Endothelial cell (in vitro differentiated cells): ENCODE measurements at regions not wholly inside any gene's neighbourhood (a gene's known extent, or its start where the extent isn't known, plus 50 kb on each side); places are given as distances from the start of the nearest gene placed in this dataset.
"Not testable (repeated sequence)": the region's sequence is repeated elsewhere in the genome, so short reads cannot be mapped to it uniquely, and the experiment has no call there.

ENCODE experiments used
- DNase-seq: peaks from one replicate; pipeline ENCODE4 v3.0.0; 2021; ENCODE audit warnings: low spot score
- H3K27ac Mint-ChIP-seq: one replicate; pipeline ENCODE4 v1.8.0; 2021; ENCODE audit warnings: mixed read lengths, inconsistent platforms; ENCODE audit not compliant: unreplicated experiment
- H3K27me3 Mint-ChIP-seq: one replicate; pipeline ENCODE4 v1.8.0; 2021; ENCODE audit warnings: mild to moderate bottlenecking, moderate library complexity, mixed read lengths, inconsistent platforms; ENCODE audit not compliant: unreplicated experiment
- H3K36me3 Mint-ChIP-seq: one replicate; pipeline ENCODE4 v1.8.0; 2021; ENCODE audit warnings: mild to moderate bottlenecking, low read depth, mixed read lengths, inconsistent platforms; ENCODE audit not compliant: unreplicated experiment
- H3K4me1 Mint-ChIP-seq: one replicate; pipeline ENCODE4 v1.8.0; 2021; ENCODE audit warnings: mild to moderate bottlenecking, mixed read lengths, inconsistent platforms; ENCODE audit not compliant: unreplicated experiment
- H3K4me3 Mint-ChIP-seq: one replicate; pipeline ENCODE4 v1.8.0; 2021; ENCODE audit warnings: mild to moderate bottlenecking, mixed read lengths, inconsistent platforms; ENCODE audit not compliant: unreplicated experiment
- H3K9me3 Mint-ChIP-seq: one replicate; pipeline ENCODE4 v1.8.0; 2021; ENCODE audit warnings: mixed read lengths, inconsistent platforms; ENCODE audit not compliant: unreplicated experiment
- CTCF ChIP-seq: fragments of 200-600 bp; sonication (generic); IDR thresholded peaks from one replicate; pipeline ENCODE4 v1.5.0; 2021; ENCODE audit warnings: antibody characterized with exemption; ENCODE audit not compliant: unreplicated experiment

GRCh38 chr2:163974766-163975165 is 239.0 kb upstream of the FIGN start:
- Mint-ChIP-seq H3K36me3 (no peaks in the 10 kb centered on the region), H3K4me3 (no peak overlapping the region), H3K27me3 (no peaks in the 10 kb centered on the region), H3K27ac (no peak overlapping the region), H3K4me1 (peaks cover 8% of the 10 kb centered on the region), H3K9me3 (no peaks in the 10 kb centered on the region)
- no peak for DNase-seq
- no peak for TF ChIP-seq CTCF

- Mint-ChIP-seq H3K36me3 (no peaks in the 10 kb centered on the region), H3K9me3 (no peaks in the 10 kb centered on the region), H3K4me3 (no peak overlapping the region), H3K4me1 (no peaks in the 10 kb centered on the region), H3K27ac (no peak overlapping the region), H3K27me3 (no peaks in the 10 kb centered on the region)
- no peak for DNase-seq
- no peak for TF ChIP-seq CTCF
Observed at GRCh38 chr2:163970058-163970813, 234.4 kb upstream of the FIGN start.

- not testable (repeated sequence) for DNase-seq, H3K36me3 Mint-ChIP-seq, H3K4me1 Mint-ChIP-seq, H3K9me3 Mint-ChIP-seq, H3K27me3 Mint-ChIP-seq, H3K4me3 Mint-ChIP-seq, H3K27ac Mint-ChIP-seq
Observed at GRCh38 chr2:163964278-163964677, 228.5 kb upstream of the FIGN start.

- no peaks in the 10 kb centered on the region for H3K9me3 Mint-ChIP-seq
- H3K4me3 Mint-ChIP-seq, result no peak overlapping the region
- no peak for DNase-seq
- no peak overlapping the region for H3K27ac Mint-ChIP-seq
- no peaks in the 10 kb centered on the region for H3K4me1 Mint-ChIP-seq
- TF ChIP-seq CTCF, result no peak
- H3K36me3 Mint-ChIP-seq, result no peaks in the 10 kb centered on the region
- no peaks in the 10 kb centered on the region for H3K27me3 Mint-ChIP-seq
Observed at GRCh38 chr2:163953390-163953907, 217.6 kb upstream of the FIGN start.

- no peak overlapping the region for H3K27ac Mint-ChIP-seq
- H3K4me3 Mint-ChIP-seq, result no peak overlapping the region
- H3K9me3 Mint-ChIP-seq, result no peaks in the 10 kb centered on the region
- H3K36me3 Mint-ChIP-seq, result no peaks in the 10 kb centered on the region
- DNase-seq, result no peak
- no peaks in the 10 kb centered on the region for H3K4me1 Mint-ChIP-seq
- H3K27me3 Mint-ChIP-seq, result no peaks in the 10 kb centered on the region
- TF ChIP-seq CTCF, result no peak
Observed at GRCh38 chr2:163951312-163951711, 215.5 kb upstream of the FIGN start.
